GM19043 (cell line): ENCODE measurements at regions not wholly inside any gene's neighbourhood (a gene's known extent, or its start where the extent isn't known, plus 50 kb on each side); places are given as distances from the start of the nearest gene placed in this dataset.

ENCODE experiments used
- ATAC-seq: cut with Tn5 transposase; IDR thresholded peaks from one replicate; pipeline ENCODE4 v1.9.1; 2021; ENCODE audit warnings: low read depth; ENCODE audit not compliant: unreplicated experiment

- no peak for ATAC-seq
Observed at GRCh38 chr4:100130964-100131363, 59.3 kb downstream of the DDIT4L start.

- no peak for ATAC-seq
Observed at GRCh38 chr4:100130491-100130890, 59.8 kb downstream of the DDIT4L start.

DNA sequence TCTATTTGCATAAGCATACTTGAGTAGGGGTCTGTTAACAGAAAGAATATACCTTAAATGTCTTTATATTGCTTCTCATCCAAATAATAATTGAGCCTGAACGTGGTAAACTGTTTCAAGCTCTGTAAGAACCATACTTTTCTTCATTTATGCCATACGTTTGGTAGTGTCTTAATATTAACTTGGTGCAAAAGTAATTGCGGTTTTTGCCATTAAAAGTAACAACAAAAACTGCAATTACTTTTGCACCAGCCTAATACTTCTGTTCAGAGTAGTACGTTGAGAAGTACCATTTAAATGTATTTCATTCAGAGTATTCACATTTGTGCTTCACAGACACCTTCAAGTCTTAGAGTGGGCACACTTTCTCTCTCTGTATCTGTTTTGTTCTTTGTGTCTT lies 60.5 kb downstream of the DDIT4L start:
- ATAC-seq = no peak

DNA sequence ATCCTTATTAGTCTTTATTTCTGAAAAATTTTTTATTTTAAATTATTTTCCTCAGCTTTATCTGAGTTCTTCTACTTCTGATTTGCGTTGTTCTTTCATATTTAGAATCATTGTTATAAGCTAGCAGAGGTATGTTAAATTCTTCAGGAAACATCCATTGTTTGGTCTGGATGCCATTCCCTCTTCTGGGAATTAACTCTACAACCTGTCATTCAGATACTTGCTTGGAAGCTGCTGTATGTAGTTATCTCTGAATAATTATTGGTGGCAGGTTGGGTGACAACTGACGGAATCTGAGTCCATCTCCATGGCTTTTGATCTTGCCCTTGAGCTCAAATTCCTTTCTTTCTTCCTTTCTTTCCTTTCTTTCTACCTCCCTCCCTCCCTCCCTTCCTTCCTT lies 61.9 kb downstream of the DDIT4L start:
- no peak for ATAC-seq

DNA sequence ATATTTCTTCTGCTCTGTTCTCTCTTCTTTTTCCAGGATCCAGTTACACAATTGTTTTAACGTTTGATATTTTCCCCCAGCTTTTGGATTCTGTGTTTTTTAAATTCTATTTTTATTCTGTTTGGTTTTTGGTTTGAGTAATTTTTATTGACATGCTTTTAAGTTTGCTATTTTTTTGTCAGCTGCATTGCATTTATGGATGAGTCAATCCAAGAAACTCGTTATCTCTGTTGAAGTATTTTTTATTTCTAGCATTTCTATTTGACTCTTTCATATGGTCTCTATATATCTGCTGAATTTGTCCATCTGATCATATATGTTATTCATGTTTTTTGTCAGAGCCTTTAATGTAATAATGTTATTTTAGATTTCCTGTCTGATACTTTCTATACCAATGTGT lies 65.6 kb downstream of the DDIT4L start:
- no peak for ATAC-seq

DNA sequence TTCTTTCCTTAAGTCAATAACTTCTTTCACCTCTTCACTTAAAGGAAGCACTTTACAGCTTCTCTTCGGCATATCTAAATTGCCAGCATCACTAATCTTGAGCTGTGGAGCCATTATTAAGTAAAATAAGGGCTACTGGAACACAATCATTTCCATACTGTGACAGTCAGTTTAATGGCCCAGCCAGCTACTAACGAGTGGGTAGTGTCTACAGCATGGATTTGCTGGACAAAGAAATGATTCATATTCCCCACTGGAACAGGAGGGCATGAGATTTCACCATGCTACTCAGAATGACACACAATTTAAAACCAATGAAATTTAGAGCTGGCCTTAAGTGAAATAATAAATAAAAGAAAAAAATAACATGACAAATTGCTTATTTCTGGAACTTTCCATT lies 72.1 kb downstream of the DDIT4L start:
- ATAC-seq = no peak

GRCh38 chr4:100117750-100118149 lies 72.5 kb downstream of the DDIT4L start:
- no peak for ATAC-seq

GRCh38 chr4:100114909-100115308 lies 75.4 kb downstream of the DDIT4L start:
- no peak for ATAC-seq

DNA sequence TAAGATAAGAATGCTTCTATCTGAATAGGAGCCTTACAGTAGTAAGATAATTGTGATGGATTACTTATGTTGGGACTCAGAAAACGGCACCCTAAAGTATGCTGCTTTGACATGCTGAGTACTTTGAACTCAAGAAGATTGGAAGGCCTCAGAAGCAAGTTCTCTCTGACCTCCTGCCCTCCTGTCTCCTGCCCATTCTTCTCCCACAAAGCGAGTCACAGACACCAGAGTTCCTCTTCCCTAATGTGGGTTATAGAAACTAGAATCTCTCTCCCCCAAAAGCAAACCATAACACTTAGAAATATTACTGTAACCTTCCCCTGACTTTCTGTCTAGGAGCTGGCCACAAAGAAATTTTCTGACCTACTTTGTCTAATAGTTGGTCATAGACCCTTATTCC lies 76.5 kb downstream of the DDIT4L start:
- ATAC-seq = no peak

GRCh38 chr4:100113096-100113495 lies 77.2 kb downstream of the DDIT4L start:
- ATAC-seq = no peak

DNA sequence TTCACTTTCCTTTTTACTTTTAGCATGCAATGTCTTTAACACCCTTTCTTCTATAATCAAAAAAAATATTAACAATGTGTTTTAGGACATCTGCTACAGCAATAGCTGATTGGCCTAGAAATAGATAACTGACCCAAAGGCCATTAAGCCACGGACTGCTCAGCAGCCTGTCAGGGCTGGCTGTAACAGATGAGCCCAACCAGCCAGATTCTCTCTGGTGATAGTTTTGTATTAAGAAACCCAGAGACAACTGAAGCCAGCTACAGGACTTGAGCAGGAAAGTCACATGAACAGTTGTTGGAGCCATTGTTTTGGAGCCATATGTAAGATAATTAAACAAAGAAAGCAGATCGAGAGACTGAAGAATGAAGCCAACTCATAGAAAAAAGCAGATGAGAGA lies 80.3 kb downstream of the DDIT4L start:
- ATAC-seq = no peak

DNA sequence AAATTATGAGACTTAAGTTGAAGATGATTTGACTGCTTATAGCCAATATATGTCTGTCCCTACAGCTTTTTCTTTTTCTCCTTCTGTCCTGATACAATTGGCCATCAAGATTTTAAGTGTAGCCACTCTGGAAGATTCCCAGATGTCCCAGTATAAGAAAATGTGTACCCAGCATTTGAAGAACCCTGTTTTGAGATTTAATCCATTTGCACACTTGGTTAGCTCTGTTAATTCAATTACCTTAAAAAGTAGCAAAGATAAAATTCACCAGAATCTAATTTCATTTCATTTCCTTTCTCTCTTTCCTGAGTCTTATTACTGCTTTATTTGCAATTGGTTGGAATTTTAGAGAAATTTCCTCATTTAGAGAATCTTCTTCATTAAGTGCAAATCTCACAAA lies 81.4 kb downstream of the DDIT4L start:
- ATAC-seq = no peak

GRCh38 chr4:100106982-100107381 lies 83.3 kb downstream of the DDIT4L start:
- ATAC-seq = peak; percentile 98

DNA sequence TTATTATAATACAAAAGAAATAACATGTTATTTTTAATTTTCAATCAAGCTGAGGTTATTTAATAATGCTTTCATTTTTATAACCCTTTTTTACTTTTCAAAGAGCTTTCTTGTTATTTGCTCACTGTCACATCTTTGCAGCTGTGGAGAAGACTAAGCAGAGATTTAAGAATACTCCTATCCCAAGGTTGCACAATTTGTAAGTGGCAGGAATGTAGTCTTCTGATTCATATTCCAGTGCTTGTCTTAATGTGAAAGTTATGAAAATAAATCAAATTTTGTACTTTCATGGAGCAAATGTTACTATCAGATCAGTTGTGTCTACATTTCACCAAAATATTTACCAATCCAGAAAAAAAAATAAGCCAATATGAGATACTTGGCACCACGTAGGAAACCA lies 86.6 kb downstream of the DDIT4L start:
- no peak for ATAC-seq

GRCh38 chr4:100100985-100101384 lies 89.3 kb downstream of the DDIT4L start:
- peak; percentile 50 for ATAC-seq

DNA sequence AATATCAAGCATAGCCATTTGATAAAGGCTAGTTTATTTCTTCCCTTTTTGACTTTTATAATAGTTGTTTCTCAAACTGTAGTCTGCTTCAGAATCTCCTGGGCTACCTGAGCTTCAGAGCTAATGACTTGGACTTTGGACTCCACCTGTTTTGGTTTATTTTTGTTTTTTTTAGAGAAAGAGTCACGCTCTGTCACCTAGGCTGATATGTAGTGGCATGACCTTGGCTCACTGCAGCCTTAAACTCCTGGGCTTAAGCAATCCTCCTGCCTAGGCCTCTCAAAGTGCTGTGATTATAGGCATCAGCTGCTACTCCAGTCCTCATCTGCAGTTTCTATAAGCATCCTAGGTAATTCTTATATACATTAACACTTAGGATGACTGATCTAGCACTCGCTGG lies 90.5 kb downstream of the DDIT4L start:
- ATAC-seq = no peak

DNA sequence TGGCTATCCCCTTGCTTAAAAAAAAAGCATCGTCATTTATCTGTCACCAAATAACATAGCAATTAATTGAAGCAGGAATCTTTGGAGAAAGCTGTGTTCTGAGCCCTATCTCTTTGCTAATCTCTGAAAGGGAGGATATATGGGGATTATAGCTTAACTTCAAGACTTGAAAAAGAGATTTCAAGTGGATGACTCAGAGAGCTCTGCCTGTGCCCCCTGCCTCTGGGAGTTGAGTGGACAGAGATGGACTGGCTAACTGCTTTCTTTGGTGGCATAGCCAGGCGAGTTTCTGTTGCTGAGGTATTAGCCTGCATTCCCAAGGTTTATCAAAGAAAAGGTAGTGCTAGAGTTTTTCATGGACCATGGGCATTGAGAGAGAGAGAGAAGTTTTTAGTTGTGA lies 91.6 kb downstream of the DDIT4L start:
- no peak for ATAC-seq

- ATAC-seq = no peak
Observed at GRCh38 chr4:100098011-100098545, 92.2 kb downstream of the DDIT4L start.

GRCh38 chr4:100095729-100096595 lies 94.3 kb downstream of the DDIT4L start:
- peak; percentile 90 for ATAC-seq

DNA sequence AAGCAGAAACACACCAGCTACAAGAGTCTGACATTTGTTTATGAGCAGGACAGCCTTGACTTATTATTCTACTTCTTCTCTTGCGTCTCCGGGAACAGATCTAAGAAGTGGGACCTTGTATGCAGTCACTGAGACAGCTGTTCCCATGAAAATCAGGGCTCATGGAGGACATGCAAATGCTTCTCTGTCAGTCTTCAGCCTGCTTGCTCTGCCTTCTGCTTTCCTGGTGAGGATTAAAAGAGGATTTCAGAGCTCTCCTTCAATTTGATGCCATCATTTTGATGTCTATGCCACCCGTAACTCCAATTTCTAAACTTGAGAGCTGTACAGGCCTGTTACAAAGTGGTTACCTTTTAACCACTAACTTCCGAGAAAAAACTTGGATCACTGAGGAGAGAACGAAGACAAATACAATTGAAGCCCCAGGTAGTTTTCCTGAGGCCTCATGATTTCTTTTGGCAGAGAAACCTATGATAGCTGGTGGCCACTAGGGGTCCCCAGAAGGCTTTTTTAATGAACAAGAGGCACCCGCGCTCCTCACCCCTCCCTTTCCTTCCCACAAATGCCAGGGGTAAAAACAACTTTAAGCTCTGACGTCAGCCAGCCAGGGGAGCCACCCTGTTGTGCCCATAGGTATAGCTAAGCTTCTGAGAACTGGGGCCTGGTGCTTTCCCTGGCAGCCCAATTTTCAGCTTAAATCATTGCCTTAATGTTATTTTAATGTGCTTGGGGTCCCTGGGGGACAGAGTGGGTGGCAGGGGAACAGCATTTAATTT lies 97.0 kb downstream of the DDIT4L start:
- peak; percentile 64 for ATAC-seq

DNA sequence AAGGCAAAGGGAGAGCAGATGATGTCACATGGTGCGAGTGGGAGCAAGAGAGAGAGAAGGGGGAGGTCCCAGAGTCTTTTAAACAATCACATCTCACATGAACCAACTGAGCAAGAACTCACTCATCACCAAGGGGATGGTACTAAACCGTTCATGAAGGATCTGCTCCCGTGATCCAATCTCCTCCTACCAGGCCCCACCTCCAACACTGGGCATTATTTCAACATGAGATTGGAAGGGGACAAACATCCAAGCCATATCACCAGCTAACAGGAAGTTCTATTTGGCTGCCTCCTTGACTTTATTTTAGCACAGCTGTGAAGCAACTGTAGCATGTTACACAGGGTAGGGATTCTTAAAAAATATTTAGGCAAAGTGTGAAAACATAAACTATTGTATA lies 102.5 kb downstream of the DDIT4L start:
- no peak for ATAC-seq
